EH (cell line): ENCODE measurements at regions not wholly inside any gene's neighbourhood (a gene's known extent, or its start where the extent isn't known, plus 50 kb on each side); places are given as distances from the start of the nearest gene placed in this dataset.

ENCODE experiments used
- DNase-seq: peaks from one replicate; pipeline ENCODE4 v3.0.0-alpha.2; 2015; ENCODE audit warnings: low read depth

- no peak for DNase-seq
Measured at GRCh38 chr21:23732776-23733175, 1874.5 kb downstream of the MRPL39 start.

GRCh38 chr21:23729331-23729730 lies 1878.0 kb downstream of the MRPL39 start:
- DNase-seq, result no peak

DNA sequence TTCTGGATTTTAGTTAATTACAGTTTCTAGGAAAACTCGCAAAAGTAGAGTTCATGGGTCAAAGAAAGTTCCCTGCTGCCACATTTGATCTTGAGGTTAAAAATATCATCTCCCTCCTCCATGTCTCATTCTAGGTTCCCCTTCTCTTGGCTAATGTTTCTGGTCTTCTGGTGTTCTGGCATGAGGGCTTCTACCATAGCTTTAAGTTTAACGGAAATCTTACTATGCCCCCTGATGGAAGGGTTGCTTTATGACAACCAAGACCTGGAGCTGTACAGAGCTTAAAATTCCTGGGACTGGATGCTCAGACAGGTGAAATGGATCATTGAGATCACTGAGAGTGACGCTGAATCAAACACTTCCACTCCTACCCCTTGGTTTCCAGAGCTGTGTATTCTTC lies 1881.7 kb downstream of the MRPL39 start:
- no peak for DNase-seq

DNA sequence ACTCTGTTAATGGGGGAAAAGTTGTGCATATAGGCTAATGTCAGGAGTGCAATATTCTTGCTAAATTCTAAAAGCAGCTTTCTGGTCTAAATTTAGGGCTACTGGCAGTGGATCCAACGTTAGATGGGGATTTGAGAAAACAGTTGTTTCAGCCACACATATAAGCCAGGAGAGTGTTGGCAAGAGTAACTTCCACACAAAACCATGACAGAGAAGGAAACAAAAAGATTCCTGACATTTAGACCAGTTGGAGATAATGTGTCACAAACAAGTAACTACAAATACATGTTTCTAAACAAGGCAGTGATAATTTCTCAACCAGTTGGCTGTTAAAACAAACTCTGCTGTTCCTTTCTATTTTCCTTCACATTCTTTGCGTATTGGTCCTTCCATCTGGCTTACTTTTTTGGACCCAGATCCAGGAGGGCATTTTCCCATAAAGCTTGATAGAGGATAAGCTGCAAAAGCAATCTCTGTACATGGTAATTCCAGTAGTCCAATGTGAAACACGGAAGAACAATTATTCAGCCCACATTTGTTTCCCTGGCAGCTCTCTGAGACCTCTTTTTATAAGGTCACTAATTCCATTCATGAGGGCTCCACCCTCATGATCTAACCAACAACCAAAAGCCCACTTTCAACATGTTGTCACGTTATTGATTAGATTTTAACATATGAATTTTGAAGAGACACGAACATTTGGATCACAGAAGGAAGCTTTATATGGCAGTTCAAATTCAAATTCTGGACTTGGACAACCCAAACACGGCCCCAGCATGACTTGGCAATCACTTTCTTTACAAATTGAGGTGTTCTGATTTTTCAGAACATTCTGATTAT lies 1888.6 kb downstream of the MRPL39 start:
- no peak for DNase-seq

DNA sequence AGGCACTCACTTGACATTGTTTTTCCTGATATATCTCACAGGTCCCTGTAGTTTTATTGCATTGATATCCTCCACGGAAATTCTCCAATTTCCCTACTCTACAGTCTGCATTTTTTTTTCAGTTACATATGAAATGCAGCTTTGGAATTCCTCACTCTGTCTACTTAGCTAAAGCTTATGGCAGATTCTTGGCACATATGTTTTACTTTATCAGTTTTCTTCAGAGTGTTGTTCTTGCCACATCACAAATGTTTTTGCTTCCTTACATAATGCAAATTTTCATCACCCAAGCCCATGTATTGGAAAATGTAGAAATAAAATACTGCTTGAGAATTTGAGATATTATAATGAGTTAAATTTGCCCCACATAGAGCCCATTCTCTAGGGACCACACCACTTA lies 1895.1 kb downstream of the MRPL39 start:
- DNase-seq, result no peak

DNA sequence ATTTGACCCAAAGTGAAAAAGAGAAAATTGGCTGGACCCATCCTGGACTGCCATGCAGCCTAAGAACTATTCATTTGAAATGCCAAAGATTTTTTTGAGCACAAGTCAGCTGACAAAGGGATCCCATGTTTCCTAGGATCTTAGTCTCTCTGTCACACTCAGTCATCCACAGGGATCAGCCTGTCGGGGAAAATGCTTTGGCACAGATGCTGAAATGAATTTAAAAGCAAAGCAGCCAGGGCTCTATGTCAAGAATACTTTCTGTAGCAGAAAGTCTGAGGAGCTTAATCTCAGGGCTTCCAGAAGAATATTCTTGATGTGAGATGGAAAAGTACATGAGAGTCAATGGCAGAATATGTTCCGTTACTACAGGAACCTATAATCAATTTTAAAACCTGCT lies 1900.8 kb downstream of the MRPL39 start:
- no peak for DNase-seq

- no peak for DNase-seq
Measured at GRCh38 chr21:23699402-23699801, 1907.9 kb downstream of the MRPL39 start.

DNA sequence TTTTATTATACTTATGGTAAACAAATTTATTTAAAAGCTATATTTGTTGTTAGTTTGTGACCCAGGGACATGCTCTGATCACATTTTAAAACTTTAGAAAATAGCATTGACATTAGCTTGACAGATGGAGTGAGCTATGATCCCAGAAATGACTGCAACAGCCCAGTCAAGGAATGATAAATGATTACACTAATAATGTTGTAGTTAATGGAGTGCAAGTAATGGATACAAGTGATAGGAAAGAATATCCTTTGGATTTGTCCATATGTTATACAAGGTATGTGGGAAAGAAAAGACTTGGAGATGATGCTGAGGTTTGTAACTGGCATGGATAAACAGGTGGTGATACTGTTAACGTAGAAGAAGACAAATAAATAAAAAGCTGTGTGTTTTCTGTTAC lies 1908.7 kb downstream of the MRPL39 start:
- DNase-seq, result no peak

DNA sequence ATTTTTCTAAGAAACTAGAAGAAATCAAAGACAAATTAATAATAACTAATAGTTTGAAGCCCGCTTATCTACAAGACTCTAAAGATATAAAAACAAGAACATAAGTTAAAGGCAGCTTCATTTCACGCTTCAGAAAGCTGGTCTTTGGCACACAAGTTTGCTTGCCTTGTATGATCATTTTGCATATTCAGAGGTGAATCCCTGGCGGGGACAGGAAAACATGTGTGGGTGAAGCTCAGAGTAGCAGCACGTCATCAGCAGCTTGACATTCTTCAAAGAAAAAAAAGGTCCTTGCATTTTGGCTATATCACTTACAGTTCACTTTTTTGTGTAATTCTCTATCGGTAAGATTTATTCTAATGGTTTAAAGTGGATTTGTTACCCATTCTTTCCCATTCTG lies 1911.8 kb downstream of the MRPL39 start:
- no peak for DNase-seq

DNA sequence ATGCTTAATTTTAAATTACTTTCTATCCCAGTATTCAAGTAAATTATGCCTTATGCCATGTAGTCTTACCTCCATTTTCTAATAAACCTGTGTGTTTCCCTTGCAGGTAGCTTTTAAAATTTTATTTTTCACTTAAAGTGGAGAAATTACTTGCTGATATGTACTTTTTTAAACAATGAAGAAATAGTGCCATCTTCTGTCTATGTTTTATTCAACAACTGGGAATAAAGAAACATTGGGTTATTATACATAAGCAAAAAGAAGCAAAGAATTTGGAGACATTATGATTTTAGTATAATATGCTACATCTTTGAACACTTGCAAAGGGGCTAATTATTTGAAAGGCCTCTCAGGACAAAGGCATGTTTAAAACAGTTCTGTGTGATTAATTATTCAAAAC lies 1912.9 kb downstream of the MRPL39 start:
- no peak for DNase-seq

GRCh38 chr21:23690316-23690715 lies 1917.0 kb downstream of the MRPL39 start:
- DNase-seq, result no peak

DNA sequence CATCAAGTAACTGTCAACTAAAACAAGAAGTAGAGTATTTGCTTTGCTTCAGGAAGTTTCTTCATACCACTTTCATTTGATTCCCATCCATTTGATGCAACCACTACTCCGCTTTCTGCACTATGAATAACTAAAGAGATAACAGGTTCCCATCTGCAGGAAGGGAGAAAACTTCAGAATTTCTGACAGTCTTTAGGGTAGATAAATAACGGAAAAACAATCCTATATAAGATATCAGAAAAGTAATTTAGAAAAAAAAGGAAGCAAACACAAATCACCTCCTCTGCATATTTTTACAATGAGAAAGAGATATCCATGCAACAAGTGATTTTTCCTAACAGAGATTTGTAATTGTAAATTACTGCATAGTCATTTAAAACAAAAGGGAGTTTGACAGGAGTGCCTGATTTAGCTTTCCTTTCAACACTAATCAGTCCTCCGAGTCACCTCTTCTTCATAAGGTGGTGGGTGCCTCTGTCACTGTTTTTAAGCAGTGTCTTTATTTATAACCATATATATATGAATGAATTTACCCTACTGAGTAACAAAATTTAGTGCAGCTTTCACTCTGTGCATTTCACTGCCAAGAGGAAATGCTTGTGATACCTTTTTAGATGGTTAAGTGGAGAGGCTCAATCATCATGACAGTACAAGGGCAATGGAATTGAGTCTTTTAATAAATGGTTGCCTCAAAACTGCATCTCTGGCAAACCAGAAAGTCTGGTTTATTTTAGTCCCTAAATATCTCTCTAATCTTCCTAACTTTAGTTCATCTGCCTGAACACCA lies 1920.4 kb downstream of the MRPL39 start:
- DNase-seq, result no peak

DNA sequence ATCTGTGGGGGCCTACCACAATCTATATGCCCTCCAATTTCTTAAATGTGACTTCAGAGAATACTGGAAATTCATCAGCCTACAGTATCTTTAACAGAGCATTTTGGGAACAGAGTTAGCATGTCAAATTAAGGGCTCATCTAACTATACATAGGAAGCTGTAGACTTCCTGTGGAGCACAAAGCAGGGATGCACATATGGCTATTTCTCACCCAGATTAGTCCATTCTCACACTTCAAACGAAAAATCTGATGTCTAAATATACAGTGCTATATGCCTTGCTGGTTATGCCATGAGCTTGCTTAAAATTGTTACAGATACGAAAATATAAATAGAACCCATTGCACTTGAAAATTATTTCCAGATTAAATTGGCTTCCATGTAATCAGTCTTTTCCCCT lies 1922.8 kb downstream of the MRPL39 start:
- no peak for DNase-seq

DNA sequence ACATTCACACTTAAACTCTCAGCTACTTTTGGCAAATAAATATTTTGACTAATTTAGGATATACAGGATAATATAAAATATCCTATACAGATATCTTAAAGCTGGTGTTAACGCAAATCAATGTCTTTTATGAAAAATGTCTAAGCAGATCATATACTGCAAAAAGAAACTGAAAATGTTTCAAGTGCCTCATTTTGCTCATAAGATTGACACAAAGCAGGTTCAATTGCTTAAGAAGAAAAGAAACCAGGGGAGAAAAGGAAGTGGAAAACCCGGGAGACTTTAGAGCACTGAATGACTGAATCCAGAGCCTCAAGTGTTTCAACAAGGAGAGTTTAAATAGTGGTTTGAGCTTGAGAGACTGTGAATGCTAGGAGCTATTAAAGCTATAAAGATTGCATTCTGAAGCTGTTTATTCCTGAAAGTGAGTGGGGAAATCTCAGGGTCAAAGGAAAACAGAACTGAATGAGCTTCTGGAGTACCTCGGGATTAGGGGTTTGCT lies 1943.0 kb downstream of the MRPL39 start:
- DNase-seq, result no peak

- no peak for DNase-seq
Measured at GRCh38 chr21:23660560-23660959, 1946.7 kb downstream of the MRPL39 start.

DNA sequence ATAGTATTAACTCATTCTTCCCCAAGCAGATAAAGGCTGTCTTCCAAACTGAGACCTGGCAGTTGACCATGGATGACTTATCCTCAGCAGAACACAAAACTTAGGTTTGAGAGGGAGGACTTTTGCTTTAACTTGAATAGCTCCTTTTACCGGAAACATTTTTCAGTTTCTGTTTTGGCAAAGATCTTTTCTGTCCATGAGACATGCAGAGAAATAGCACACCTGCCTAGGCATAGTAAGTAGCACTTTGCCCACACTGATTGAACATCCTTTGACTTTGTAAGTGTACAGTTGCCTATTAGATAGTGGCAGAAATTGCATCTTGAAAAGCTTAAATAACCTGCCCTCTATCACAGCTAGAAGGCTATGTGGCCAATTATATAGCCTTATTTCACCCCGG lies 1962.5 kb downstream of the MRPL39 start:
- DNase-seq, result no peak

DNA sequence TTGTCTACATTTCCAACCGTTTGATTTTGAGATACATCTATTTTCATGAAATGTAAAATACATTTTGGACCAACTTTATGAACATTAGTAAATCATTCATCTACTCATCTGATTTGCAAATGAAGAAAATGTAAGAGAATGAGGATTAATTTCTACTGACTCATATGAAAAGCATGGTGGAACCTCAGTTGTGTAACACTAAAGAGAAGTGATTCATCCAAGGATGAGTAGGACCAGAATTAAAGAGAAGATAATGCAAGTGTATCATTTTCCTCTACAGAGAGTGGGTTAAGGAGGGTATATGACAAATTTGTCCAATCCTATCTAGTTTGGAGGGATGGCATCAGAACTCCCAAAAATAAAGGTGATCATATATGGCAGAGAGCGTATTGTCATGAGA lies 1967.6 kb downstream of the MRPL39 start:
- DNase-seq, result no peak

- no peak for DNase-seq
Measured at GRCh38 chr21:23638131-23638695, 1969.1 kb downstream of the MRPL39 start.

GRCh38 chr21:23633447-23633940 lies 1973.8 kb downstream of the MRPL39 start:
- DNase-seq, result no peak

- DNase-seq, result no peak
Measured at GRCh38 chr21:23624281-23624680, 1983.0 kb downstream of the MRPL39 start.

GRCh38 chr21:23613014-23613413 lies 1994.3 kb downstream of the MRPL39 start:
- DNase-seq, result no peak

GRCh38 chr21:23612210-23612609 lies 1995.1 kb downstream of the MRPL39 start:
- DNase-seq, result no peak
